ENCODE measurements at regions not wholly inside any gene's neighbourhood (a gene's known extent, or its start where the extent isn't known, plus 50 kb on each side); places are given as distances from the start of the nearest gene placed in this dataset.

- TF ChIP-seq SP1 (IDR thresholded peaks at IDR 0.05): no peak
- no peak for TF ChIP-seq SP1 (CRISPR knock-in tag; IDR thresholded peaks at IDR 0.05)
- no peak for TF ChIP-seq CTCF (CRISPR knock-in tag; IDR thresholded peaks at IDR 0.05)
- TF ChIP-seq HNRNPUL1 (IDR thresholded peaks at IDR 0.05; ENCODE audit: low read depth, low read length): no peak
- TF ChIP-seq ZNF770 (CRISPR knock-in tag; IDR thresholded peaks at IDR 0.05): no peak
- TF ChIP-seq MAX (IDR thresholded peaks at IDR 0.05): no peak
- no peak for TF ChIP-seq ZNF740 (CRISPR knock-in tag; IDR thresholded peaks at IDR 0.05)
- TF ChIP-seq ZNF780A (CRISPR knock-in tag; IDR thresholded peaks at IDR 0.05): no peak
- TF ChIP-seq FIP1L1 (IDR thresholded peaks at IDR 0.05; ENCODE audit: borderline replicate concordance, insufficient read depth, low read depth, low read length): no peak
- TF ChIP-seq HOXA5 (CRISPR knock-in tag; IDR thresholded peaks at IDR 0.05): no peak
- no peak for TF ChIP-seq BRCA1 (CRISPR knock-in tag; IDR thresholded peaks at IDR 0.05)
- TF ChIP-seq ZNF329 (CRISPR knock-in tag; IDR thresholded peaks at IDR 0.05; ENCODE audit: low read depth): no peak
- TF ChIP-seq ZNF337 (CRISPR knock-in tag; IDR thresholded peaks at IDR 0.05; ENCODE audit: borderline replicate concordance, low read depth): no peak
- TF ChIP-seq RFX5 (IDR thresholded peaks at IDR 0.05; ENCODE audit: low read depth, low read length): no peak
Observed at GRCh38 chr22:47836957-47837356, 1074.5 kb downstream of the TBC1D22A start.

All from HepG2 (cell line).